GM19043 (cell line): ENCODE measurements at regions not wholly inside any gene's neighbourhood (a gene's known extent, or its start where the extent isn't known, plus 50 kb on each side); places are given as distances from the start of the nearest gene placed in this dataset.

Source experiments
- ATAC-seq: cut with Tn5 transposase; IDR thresholded peaks from one replicate; pipeline ENCODE4 v1.9.1; 2021; ENCODE audit warnings: low read depth; ENCODE audit not compliant: unreplicated experiment

DNA sequence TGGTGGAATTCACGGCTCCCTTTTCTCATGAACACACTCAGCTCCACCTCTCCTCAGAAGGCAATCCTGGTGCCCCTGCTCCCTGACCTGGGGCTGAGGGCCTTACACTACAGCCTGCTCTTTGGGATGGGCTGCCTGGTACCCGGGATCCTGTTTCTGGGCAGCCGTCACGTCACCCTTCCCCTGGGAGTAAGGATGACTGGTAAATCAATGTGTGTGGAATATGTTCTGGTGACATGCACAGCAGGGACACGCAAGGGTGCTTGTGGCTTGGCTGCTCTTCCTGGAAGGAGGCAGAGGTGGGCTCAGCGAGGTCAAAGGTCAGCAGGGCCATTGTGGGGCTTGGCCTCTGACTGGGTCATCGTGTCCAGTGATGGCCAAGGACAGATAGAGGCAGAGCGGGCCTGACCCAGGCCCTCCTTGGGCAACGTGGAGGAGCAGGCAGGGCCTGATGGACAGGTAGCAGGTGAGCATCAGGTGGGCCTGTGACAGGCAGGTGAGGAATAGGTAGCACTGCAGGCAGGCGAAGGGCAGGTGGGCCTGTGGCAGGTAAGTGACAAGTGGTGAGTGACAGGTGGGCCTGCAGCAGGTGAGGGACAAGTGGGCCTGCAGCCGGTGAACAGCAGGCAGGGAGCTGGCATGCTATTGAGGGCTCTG lies 399.4 kb upstream of the IRX4 start:
- ATAC-seq, result no peak

- no peak for ATAC-seq
These were observed 398.7 kb upstream of the IRX4 start for GRCh38 chr5:2281446-2281845.

GRCh38 chr5:2280318-2280717 lies 397.6 kb upstream of the IRX4 start:
- ATAC-seq, result no peak

DNA sequence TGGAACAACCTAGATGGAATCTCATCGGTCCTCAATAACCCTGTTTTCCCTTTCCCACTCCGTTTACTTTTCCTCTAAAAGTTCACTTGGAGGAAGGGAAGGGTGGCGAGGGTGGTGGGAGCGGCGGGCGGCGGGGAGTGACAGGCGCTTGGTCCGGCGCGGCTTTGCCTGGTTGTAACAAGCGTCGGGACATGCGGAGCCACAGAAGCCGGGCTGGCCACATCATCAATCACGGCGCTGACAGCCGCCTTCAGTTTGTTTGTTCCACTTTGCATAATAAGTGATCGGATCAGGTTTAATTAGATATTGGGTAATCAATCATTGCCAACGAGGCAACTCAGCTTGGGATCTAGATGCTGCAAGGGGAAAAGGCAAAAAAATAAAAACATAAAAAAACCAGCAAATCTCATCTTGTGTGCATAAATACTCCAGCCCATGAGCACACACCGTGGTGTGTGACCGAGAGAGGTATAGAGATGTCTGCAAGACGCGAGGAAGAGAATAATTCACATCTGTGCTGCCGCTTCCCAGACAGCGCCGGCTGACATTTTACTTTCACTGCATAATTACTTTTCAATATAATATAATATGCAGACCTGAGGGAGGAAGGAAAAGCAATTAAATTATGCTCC lies 396.2 kb upstream of the IRX4 start:
- no peak for ATAC-seq

DNA sequence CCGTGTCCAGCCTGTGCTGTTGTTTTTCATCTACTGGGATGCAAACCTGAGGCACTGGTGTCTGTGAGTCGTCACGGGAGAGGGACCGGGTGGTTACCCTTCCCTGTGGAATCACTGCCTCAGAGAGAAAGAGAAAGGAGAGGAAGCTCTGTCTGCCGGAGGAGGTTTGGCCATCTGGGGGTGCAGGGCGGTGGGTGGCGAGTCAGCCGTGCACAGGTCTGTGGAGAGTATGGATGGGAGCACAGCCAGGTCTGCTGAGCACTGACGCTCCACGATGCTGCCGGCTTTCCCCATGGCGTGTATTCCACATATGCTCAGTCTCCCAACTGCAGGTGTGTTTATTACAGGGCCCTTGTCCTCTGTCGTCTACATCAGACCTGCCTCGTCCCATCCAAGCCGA lies 395.2 kb upstream of the IRX4 start:
- ATAC-seq, result no peak

- no peak for ATAC-seq
These were observed 393.4 kb upstream of the IRX4 start for GRCh38 chr5:2276101-2276500.

- ATAC-seq, result no peak
These were observed 390.0 kb upstream of the IRX4 start for GRCh38 chr5:2272755-2273154.

DNA sequence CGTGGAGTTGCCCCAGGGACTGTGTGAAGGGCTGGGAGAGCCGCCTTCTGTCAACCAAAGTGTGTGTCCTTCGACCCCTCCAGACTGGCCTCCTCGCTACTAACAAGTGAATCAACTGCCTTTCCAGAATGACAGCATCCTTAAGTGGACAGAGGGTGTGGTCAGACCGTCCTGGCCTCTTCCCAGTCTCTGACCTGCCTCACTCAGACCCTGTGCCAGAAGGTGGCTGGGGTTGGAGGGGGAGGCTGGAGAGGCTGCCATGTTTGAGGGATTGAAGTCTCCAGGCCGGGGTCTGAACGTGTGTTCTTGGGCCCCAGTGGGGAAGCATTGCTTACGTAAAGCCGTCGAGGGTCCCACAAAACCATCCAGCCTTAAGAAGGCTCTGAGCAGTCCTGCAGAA lies 389.3 kb upstream of the IRX4 start:
- ATAC-seq, result no peak

DNA sequence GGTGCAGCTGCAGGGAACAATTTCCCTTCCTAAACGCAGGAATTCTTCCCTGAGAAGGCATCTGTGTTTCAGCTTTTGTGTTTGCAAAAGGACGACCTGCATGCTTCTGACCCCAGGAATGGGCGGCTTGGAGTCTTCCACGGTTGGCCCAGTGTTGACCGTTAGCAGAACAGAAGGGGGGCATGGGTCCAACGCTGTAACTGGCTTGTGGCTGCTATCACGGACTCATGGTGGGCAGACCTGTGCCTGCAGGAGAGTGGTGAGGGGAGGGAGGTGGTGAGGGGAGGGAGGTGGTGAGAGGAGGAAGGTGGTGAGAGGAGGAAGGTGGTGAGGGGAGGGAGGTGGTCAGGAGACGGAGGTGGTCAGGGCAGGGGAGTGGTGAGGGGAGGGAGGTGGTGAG lies 388.6 kb upstream of the IRX4 start:
- no peak for ATAC-seq

- ATAC-seq, result no peak
These were observed 387.7 kb upstream of the IRX4 start for GRCh38 chr5:2270467-2270866.

- ATAC-seq, result no peak
These were observed 386.9 kb upstream of the IRX4 start for GRCh38 chr5:2269656-2270055.

DNA sequence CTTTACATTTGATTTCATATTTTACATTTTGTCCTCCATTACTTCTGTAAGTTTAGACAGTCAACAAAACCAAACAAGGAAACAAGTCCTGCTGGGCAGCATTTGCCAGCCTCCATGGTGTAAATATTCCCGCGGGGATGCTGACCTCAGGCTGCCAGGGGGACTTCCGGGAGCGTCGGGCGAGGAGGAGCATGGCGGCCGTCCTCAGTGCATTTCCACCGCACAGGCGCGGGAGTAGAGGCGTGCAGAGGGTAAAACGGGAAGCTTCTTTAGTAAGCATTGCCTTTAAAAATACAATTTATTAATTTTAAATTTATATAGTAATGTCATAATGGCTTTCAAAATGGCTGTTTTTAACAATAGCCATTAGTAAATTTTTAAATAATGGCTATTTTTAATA lies 385.3 kb upstream of the IRX4 start:
- ATAC-seq, result no peak

- ATAC-seq, result no peak
These were observed 384.0 kb upstream of the IRX4 start for GRCh38 chr5:2266641-2267240.

- no peak for ATAC-seq
These were observed 382.6 kb upstream of the IRX4 start for GRCh38 chr5:2265341-2265740.

- ATAC-seq, result no peak
These were observed 381.0 kb upstream of the IRX4 start for GRCh38 chr5:2263763-2264162.

GRCh38 chr5:2262620-2263019 lies 379.9 kb upstream of the IRX4 start:
- no peak for ATAC-seq

DNA sequence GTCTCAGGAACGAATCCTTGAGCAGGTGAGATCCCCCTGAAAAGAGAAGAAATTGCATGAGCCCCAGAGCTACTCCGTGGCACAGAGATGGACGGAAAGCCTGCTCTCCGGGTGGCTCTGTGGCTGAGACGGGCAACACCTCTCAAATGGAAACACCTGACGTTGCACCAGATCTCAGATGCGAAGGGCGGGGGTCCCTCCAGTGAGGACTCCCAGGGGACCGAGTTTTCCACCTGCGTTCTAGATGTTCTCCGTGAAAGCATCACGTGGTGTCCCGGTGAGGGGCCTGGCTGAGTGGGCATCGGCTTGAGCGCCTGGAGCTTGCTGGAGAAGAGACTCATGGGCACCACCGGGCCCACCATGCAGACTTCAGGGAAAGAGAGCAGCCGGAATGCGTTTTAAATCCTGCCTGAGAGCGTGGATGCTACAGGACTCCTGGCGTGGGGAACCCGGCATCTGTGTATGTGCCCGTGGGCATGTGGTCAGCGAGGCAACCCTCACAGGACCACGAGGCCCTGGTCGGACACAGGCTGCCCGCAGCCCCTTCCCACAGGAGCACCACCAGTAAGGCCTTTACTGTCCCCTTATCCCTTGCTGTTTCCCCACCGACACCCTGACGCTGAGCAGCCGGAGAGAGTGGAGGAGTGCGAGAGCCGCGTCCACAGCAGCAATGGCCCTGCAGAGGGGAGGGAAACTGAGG lies 378.4 kb upstream of the IRX4 start:
- no peak for ATAC-seq

- ATAC-seq, result no peak
These were observed 377.7 kb upstream of the IRX4 start for GRCh38 chr5:2260211-2261003.

GRCh38 chr5:2259494-2260107 lies 376.9 kb upstream of the IRX4 start:
- ATAC-seq, result no peak

GRCh38 chr5:2258861-2259260 lies 376.1 kb upstream of the IRX4 start:
- ATAC-seq, result no peak
